ENCODE measurements at regions not wholly inside any gene's neighbourhood (a gene's known extent, or its start where the extent isn't known, plus 50 kb on each side); places are given as distances from the start of the nearest gene placed in this dataset.
A peak's percentile ranks its signal among the peaks of the same experiment; 100 is the strongest.

GRCh38 chr4:23388699-23389395, 501.0 kb downstream of the PPARGC1A start:
- no peak for DNase-seq

- no peak for DNase-seq
Measured at GRCh38 chr4:23388255-23388654, 501.6 kb downstream of the PPARGC1A start.

- DNase-seq: no peak
Measured at GRCh38 chr4:23384741-23385140, 505.1 kb downstream of the PPARGC1A start.

GRCh38 chr4:23382879-23383278, 507.0 kb downstream of the PPARGC1A start:
- DNase-seq: no peak

GRCh38 chr4:23374259-23374658, 515.6 kb downstream of the PPARGC1A start:
- DNase-seq: no peak

GRCh38 chr4:23373261-23373660, 516.6 kb downstream of the PPARGC1A start:
- no peak for DNase-seq

GRCh38 chr4:23371533-23371932, 518.3 kb downstream of the PPARGC1A start:
- no peak for DNase-seq

GRCh38 chr4:23369331-23369730, 520.5 kb downstream of the PPARGC1A start:
- DNase-seq: no peak

- no peak for DNase-seq
Measured at GRCh38 chr4:23368081-23368697, 521.7 kb downstream of the PPARGC1A start.

GRCh38 chr4:23366557-23366906, 523.3 kb downstream of the PPARGC1A start:
- no peak for DNase-seq

GRCh38 chr4:23365871-23366556, 523.8 kb downstream of the PPARGC1A start:
- DNase-seq: no peak

GRCh38 chr4:23365086-23365485, 524.8 kb downstream of the PPARGC1A start:
- no peak for DNase-seq

- DNase-seq: no peak
Measured at GRCh38 chr4:23364167-23364566, 525.7 kb downstream of the PPARGC1A start.

GRCh38 chr4:23361453-23361852, 528.4 kb downstream of the PPARGC1A start:
- DNase-seq: no peak

GRCh38 chr4:23360718-23361117, 529.1 kb downstream of the PPARGC1A start:
- no peak for DNase-seq

GRCh38 chr4:23355258-23355657, 534.6 kb downstream of the PPARGC1A start:
- no peak for DNase-seq

GRCh38 chr4:23353200-23353599, 536.6 kb downstream of the PPARGC1A start:
- DNase-seq: no peak

- DNase-seq: no peak
Measured at GRCh38 chr4:23348789-23349498, 540.9 kb downstream of the PPARGC1A start.

GRCh38 chr4:23337292-23337691, 552.6 kb downstream of the PPARGC1A start:
- DNase-seq: no peak

- peak; percentile 66 for DNase-seq
Measured at GRCh38 chr4:23333946-23334878, 555.6 kb downstream of the PPARGC1A start.

GRCh38 chr4:23333556-23333945, 556.3 kb downstream of the PPARGC1A start:
- DNase-seq: no peak

GRCh38 chr4:23332313-23332712, 557.5 kb downstream of the PPARGC1A start:
- no peak for DNase-seq

- no peak for DNase-seq
Measured at GRCh38 chr4:23327120-23327519, 562.7 kb downstream of the PPARGC1A start.

Data from CD4-positive, alpha-beta T cell treated with Interleukin-21 for 1 hour (primary cell).